Stimulated activated CD4-positive, alpha-beta T cell treated with anti-CD3 and anti-CD28 coated beads, Interleukin-4, amount 100 ng/mL, for 24 hours (primary cell): ENCODE measurements at regions not wholly inside any gene's neighbourhood (a gene's known extent, or its start where the extent isn't known, plus 50 kb on each side); places are given as distances from the start of the nearest gene placed in this dataset.

Experiments used
- DNase-seq: peaks from one replicate; pipeline ENCODE4 v3.0.0-alpha.2; 2020

- DNase-seq, result no peak
Measured at GRCh38 chr13:111456452-111457230, 136.2 kb downstream of the TEX29 start.

GRCh38 chr13:111458001-111458531, 137.6 kb downstream of the TEX29 start:
- DNase-seq, result no peak

- no peak for DNase-seq
Measured at GRCh38 chr13:111458739-111459138, 138.3 kb downstream of the TEX29 start.

- DNase-seq, result no peak
Measured at GRCh38 chr13:111459803-111460547, 139.5 kb downstream of the TEX29 start.

- no peak for DNase-seq
Measured at GRCh38 chr13:111460548-111461444, 140.4 kb downstream of the TEX29 start.

- DNase-seq, result no peak
Measured at GRCh38 chr13:111461445-111462149, 141.2 kb downstream of the TEX29 start.

- DNase-seq, result no peak
Measured at GRCh38 chr13:111462221-111462764, 141.9 kb downstream of the TEX29 start.

GRCh38 chr13:111462944-111463343, 142.5 kb downstream of the TEX29 start:
- no peak for DNase-seq

- DNase-seq, result no peak
Measured at GRCh38 chr13:111467111-111467890, 146.9 kb downstream of the TEX29 start.

- DNase-seq, result no peak
Measured at GRCh38 chr13:111468037-111468959, 147.9 kb downstream of the TEX29 start.

- no peak for DNase-seq
Measured at GRCh38 chr13:111469450-111469849, 149.0 kb downstream of the TEX29 start.

- DNase-seq, result no peak
Measured at GRCh38 chr13:111469916-111470506, 149.6 kb downstream of the TEX29 start.

GRCh38 chr13:111470933-111471332, 150.5 kb downstream of the TEX29 start:
- no peak for DNase-seq

GRCh38 chr13:111472083-111472482, 151.6 kb downstream of the TEX29 start:
- DNase-seq, result no peak

GRCh38 chr13:111472559-111473460, 152.4 kb downstream of the TEX29 start:
- DNase-seq, result no peak

GRCh38 chr13:111474136-111475002, 153.9 kb downstream of the TEX29 start:
- DNase-seq, result no peak

GRCh38 chr13:111475488-111475887, 155.0 kb downstream of the TEX29 start:
- DNase-seq, result no peak
